GM21526 (cell line): ENCODE measurements at regions not wholly inside any gene's neighbourhood (a gene's known extent, or its start where the extent isn't known, plus 50 kb on each side); places are given as distances from the start of the nearest gene placed in this dataset.
"Not testable (repeated sequence)": the region's sequence is repeated elsewhere in the genome, so short reads cannot be mapped to it uniquely, and the experiment has no call there.

ENCODE experiments used
- ATAC-seq: cut with Tn5 transposase; IDR thresholded peaks from one replicate; pipeline ENCODE4 v1.9.1; 2021; ENCODE audit warnings: moderate library complexity; ENCODE audit not compliant: unreplicated experiment, low FRiP score

GRCh38 chr4:131337936-131338335, 1811.2 kb upstream of the PCDH10 start:
- ATAC-seq = no peak

GRCh38 chr4:131339137-131339536, 1810.0 kb upstream of the PCDH10 start:
- ATAC-seq = no peak

DNA sequence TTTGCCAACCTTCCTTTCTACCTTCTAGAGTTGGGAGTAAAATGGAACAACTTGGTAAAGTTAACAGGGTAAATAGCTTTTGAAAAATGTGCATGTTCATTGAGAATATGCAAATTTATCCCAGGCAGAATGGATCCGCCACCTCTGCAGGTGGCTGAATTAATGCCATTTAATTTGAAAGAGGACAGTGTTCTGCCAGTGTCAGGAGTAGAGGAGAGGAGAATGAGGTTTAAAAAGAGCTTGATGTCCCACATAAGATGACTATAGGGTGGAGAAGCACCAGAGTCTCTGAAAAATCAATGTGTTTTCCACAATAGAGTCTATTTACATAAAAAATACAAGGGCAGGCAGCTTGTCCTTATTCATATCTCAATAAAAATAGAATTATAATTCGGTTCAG, 1804.3 kb upstream of the PCDH10 start:
- ATAC-seq = no peak

GRCh38 chr4:131347816-131348215, 1801.3 kb upstream of the PCDH10 start:
- no peak for ATAC-seq

- peak; percentile 98 for ATAC-seq
Measured at GRCh38 chr4:131348263-131348662, 1800.8 kb upstream of the PCDH10 start.

- not testable (repeated sequence) for ATAC-seq
Measured at GRCh38 chr4:131352371-131352770, 1796.7 kb upstream of the PCDH10 start.

DNA sequence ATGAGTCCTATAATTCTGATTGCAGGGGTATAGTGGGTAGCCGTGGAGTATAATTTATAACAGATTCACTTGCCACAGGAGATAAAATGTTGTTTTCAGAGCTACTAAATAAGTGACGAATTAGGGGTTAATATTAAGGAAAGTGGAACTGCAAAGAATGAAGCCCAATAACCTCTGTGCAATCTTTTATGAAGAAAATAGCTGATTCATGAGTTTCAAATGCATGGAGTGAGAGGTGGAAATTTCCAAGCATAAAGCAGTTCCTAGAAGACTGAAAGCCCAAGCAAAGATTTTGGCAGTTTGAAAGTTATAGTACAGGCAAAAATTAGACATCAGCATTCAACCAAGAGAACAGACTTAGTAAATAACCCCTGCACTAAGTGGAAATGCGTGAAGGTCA, 1782.4 kb upstream of the PCDH10 start:
- ATAC-seq = no peak

GRCh38 chr4:131367441-131367840, 1781.7 kb upstream of the PCDH10 start:
- ATAC-seq = no peak

GRCh38 chr4:131370846-131371245, 1778.2 kb upstream of the PCDH10 start:
- ATAC-seq = no peak

DNA sequence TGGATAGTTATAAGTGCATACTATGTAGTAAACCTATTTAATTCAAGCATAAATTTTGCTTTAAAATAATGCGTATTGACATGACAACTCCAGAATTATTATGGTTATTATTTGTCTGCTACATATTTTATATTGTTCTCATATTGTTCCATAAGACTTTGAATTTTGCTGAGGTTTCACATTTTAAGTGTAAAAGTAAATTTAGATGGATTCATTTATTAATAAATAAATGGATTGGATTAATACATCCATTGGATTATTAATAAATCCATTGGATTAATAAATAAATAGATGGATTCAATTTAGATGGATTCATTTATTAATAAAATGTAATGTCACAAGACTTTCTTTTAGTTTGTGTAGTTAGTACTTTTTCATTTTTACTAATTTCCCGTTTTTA, 1768.0 kb upstream of the PCDH10 start:
- ATAC-seq = no peak

GRCh38 chr4:131382839-131383238, 1766.3 kb upstream of the PCDH10 start:
- no peak for ATAC-seq

DNA sequence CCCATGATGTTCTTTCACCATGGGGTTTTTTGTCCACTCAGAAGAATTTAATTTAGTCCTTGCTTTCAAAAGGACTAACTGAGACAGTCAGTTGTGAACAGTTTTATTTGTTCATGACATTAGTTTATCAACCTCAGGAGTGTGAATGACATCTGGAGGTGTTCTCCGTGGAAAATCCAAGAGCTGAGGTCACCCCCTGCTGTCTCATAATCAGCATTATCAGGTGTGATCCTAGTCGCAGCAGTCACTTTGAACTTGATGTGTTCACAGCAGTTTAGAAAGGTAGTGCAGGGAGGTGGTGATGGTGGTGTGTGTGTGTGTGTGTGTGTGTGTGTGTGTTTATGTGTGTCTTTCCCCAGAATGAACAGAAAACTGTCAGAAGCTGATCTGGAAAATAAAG, 1760.8 kb upstream of the PCDH10 start:
- no peak for ATAC-seq

- ATAC-seq = no peak
Measured at GRCh38 chr4:131408102-131408501, 1741.0 kb upstream of the PCDH10 start.

DNA sequence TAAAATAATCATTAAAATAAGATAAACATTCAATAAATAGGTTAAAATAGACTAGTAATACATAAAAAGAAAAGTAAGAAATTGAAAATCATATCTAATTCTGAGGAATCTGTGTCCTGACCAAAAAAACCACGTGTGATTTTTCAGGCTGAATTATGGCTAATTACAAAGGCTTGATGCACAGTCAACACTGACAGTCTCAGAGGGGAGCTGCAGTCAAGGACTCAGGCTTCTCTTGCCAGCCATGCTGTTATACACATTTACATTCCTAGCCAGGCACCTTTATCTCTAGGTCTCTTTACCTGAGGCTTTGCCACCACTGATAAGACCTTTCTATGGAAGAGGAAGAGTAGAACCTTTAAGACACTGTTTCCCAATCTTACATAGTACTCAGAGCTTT, 1737.7 kb upstream of the PCDH10 start:
- no peak for ATAC-seq

DNA sequence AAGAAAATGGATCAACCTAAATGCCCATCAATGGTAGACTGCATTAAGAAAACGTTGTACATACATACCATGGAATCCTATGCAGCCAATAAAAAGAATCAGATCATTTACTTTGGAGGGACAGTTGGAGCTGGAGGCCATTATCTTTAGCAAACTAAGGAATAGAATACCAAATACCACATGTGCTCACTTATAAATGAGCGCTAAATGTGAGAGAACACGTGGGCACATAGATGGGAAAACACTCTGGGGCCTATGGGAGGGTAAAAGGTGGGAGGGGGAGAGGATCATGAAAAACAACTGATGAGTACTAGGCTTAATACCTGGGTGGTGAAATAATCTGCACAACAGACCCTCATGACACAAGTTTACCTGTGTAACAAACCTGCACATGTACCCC, 1729.9 kb upstream of the PCDH10 start:
- ATAC-seq = no peak

DNA sequence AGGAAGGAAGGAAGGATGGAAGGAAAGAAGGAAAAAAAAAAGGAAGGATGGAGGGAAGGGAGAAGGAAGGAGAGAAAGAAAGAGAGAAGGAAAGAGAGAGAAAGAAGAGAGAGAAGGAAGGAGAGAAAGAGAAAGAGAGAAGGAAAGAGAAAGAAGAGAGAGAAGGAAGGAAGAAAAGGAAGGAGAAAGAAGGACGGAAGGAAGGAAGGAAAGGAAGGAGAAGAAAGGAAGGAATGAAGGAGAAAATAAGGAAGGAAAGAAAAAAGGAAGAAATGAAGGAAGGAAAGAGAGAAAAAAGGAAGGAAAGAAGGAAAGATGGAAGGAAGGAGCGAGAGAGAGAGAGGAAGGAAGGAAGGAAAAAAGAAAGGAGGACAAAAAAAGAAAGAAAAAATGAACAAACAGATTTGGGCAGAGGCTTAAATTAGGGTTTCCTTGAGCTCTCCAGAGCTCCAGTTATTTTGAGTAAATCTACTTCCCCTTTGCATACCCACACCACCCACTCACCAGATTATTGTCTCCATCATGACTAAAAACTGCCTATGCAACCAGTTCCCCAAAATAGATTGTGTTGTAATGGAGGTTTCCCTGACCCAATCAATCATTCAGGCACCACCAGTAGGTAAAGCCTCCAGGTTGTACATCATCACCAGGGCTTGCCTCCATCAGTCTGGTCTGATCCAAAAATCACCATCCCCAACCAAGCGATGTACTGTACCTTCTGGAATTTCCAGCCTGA, 1722.9 kb upstream of the PCDH10 start:
- peak; percentile 70 for ATAC-seq

GRCh38 chr4:131427000-131427399, 1722.1 kb upstream of the PCDH10 start:
- peak; percentile 20 for ATAC-seq

DNA sequence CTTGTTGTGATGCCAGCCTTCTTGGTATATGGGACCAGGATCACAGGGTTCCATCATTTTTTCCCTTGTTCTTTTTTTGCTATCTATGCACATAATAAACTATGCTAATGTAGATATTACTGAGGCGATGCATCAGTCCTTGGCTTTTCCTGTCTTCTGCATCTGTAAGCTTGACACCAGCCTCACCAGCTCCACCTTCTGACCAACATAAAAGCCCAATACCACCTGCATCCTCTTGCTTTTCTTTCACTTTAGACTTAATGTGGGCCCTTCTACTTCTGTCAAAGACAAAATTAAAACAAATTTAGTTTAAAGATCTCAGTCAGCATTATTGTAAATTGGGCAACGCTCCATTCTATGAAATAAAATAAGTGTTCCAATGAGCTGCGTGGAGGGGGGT, 1718.8 kb upstream of the PCDH10 start:
- no peak for ATAC-seq

DNA sequence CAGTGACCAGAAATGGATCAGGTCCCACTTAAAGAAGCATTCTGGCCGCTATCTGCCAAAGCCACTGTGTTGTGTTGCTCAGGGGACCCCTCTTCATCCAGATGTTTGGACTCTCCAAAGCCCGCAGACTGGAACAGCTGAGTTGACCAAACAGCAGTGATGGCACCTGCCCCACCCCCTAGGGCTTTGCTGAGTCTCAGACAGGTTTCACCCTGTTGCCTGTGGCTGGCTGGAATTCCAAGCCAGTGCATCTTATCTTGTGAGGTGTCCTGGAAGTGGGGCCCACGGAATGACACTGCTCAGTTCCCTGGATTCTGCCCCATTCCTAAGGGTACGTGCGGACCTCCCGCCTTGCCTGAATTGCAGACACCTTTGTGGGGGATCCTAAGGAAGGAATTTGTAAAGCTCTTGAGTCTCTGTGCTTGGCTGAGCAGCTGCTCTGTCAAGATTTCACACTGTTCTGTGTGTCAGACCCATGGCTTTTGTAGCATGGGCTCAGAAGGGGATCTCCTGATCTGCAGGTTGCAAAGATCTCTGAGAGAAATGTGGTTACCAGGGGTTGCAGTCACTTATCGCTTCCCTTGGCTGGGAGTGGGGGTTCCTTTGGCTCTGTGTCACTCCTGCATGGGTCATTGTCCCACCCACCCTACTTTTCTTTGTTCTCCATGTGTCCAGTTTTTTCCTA, 1707.9 kb upstream of the PCDH10 start:
- no peak for ATAC-seq

GRCh38 chr4:131447883-131448282, 1701.2 kb upstream of the PCDH10 start:
- no peak for ATAC-seq

DNA sequence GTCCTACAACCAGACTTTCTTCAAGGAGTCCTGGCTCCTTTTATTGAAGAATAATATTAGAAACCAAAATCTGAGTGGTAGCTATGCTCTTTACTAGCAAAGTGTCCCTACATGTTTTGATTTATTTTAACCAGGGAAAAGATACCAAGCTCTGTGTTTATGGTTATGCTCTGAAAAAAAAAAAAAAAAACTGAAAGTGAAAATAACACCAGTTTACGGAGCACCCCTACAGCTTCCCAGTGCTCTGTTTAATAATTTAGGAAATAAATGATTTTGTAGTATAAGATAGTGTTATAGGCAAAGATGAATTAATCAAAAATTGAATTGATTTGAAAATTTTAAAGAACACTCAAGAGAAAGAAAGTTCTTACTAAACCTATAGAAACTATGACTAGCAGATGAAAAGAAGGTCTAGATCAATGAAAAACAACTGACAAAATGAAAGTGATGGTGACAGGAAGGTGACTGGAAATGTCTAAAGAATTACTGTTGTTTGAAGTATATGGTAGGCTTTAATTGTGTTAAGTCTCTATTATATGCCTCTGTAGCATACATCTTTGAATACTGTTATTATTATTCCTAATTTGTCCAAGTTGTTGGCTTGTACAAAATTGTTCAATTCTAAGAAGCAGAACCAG, 1698.4 kb upstream of the PCDH10 start:
- no peak for ATAC-seq
